ENCODE measurements at regions not wholly inside any gene's neighbourhood (a gene's known extent, or its start where the extent isn't known, plus 50 kb on each side); places are given as distances from the start of the nearest gene placed in this dataset.

GRCh38 chr3:190197346-190197763 lies 76.7 kb upstream of the P3H2 start:
- Histone ChIP-seq H3K4me3 (no peak overlapping the region), H3K36me3 (no peaks in the 10 kb centered on the region), H3K4me1 (no peaks in the 10 kb centered on the region), H3K9me3 (no peaks in the 10 kb centered on the region), H3K27ac (no peak overlapping the region), H3K27me3 (no peaks in the 10 kb centered on the region)
- no peak for TF ChIP-seq CTCF (IDR thresholded peaks at IDR 0.05)
- ATAC-seq = no peak
- DNase-seq = no peak
- intact Hi-C loops (cut with DNase I) = no loop called here

- no peak overlapping the region for H3K27ac ChIP-seq
- intact Hi-C loops (cut with DNase I) = no loop called here
- no peaks in the 10 kb centered on the region for H3K36me3 ChIP-seq
- TF ChIP-seq CTCF (IDR thresholded peaks at IDR 0.05) = no peak
- DNase-seq = no peak
- H3K4me3 ChIP-seq = no peak overlapping the region
- H3K4me1 ChIP-seq = no peaks in the 10 kb centered on the region
- no peaks in the 10 kb centered on the region for H3K9me3 ChIP-seq
- ATAC-seq = no peak
- no peaks in the 10 kb centered on the region for H3K27me3 ChIP-seq
Measured at GRCh38 chr3:190194506-190194905, 73.8 kb upstream of the P3H2 start.

- H3K36me3 ChIP-seq = no peaks in the 10 kb centered on the region
- TF ChIP-seq CTCF (IDR thresholded peaks at IDR 0.05) = no peak
- H3K27me3 ChIP-seq = no peaks in the 10 kb centered on the region
- intact Hi-C loops (cut with DNase I) = no loop called here
- H3K4me3 ChIP-seq = no peak overlapping the region
- H3K27ac ChIP-seq = no peak overlapping the region
- no peak for ATAC-seq
- no peaks in the 10 kb centered on the region for H3K9me3 ChIP-seq
- H3K4me1 ChIP-seq = no peaks in the 10 kb centered on the region
- no peak for DNase-seq
Measured at GRCh38 chr3:190193210-190193609, 72.5 kb upstream of the P3H2 start.

DNA sequence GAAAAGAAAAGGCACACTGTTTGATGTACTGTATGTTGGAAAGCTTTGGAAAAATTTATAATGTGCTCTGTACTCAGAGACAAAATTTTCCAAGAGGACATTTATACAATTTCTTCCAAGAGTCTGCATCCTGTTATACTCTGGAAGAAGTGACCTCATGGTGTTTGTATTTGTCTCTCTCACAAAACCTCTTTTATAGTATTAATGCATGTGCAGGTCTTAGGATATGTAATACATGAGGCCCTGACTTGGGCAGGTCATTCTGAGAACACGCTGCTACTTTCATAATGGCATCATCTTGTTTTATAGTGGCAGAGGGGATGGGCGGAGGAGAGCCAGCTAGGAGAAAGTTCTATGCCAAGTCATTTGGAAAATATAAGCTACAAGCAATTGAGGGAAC lies 72.0 kb upstream of the P3H2 start:
- DNase-seq (no peak), ATAC-seq (no peak)
- H3K27ac ChIP-seq = no peak overlapping the region
- H3K27me3 ChIP-seq = no peaks in the 10 kb centered on the region
- no peaks in the 10 kb centered on the region for H3K36me3 ChIP-seq
- TF ChIP-seq CTCF (IDR thresholded peaks at IDR 0.05) = no peak
- H3K9me3 ChIP-seq = no peaks in the 10 kb centered on the region
- intact Hi-C loops (cut with DNase I) = no loop called here
- H3K4me3 ChIP-seq = no peak overlapping the region
- no peaks in the 10 kb centered on the region for H3K4me1 ChIP-seq

GRCh38 chr3:190192087-190192486 lies 71.4 kb upstream of the P3H2 start:
- Histone ChIP-seq H3K4me1 (no peaks in the 10 kb centered on the region), H3K4me3 (no peak overlapping the region), H3K27ac (no peak overlapping the region), H3K36me3 (no peaks in the 10 kb centered on the region), H3K9me3 (no peaks in the 10 kb centered on the region), H3K27me3 (no peaks in the 10 kb centered on the region)
- DNase-seq = no peak
- ATAC-seq = no peak
- no peak for TF ChIP-seq CTCF (IDR thresholded peaks at IDR 0.05)
- intact Hi-C loops (cut with DNase I) = no loop called here

Data from left lung (tissue), 4 donors.